Psoas muscle (tissue), 7 donors: ENCODE measurements at regions not wholly inside any gene's neighbourhood (a gene's known extent, or its start where the extent isn't known, plus 50 kb on each side); places are given as distances from the start of the nearest gene placed in this dataset.

Experiments used
- ATAC-seq, 4 donors: fragments of 200-7000 bp; cut with Tn5 transposase; one replicate each; pipeline ENCODE4 v1.9.1; 2020; ENCODE audit warnings: moderate library complexity in 3 of 4, mild to moderate bottlenecking in 2 of 4
- DNase-seq, 2 donors: peaks; one replicate each; pipeline ENCODE4 v3.0.0-alpha.2; 2020
- H3K27ac ChIP-seq: fragments of 200-600 bp; one replicate; pipeline ENCODE4 v1.8.0; 2022
- H3K27me3 ChIP-seq, 3 donors: fragments of 200-600 bp in 1 of 3; one replicate each; pipeline versions ENCODE4 v1.6.1 to v1.8.0; 2013 to 2022; ENCODE audit warnings: low read length in 2 of 3, mild to moderate bottlenecking in 2 of 3, moderate library complexity in 1 of 3; ENCODE audit not compliant: insufficient read depth in 3 of 3
- H3K36me3 ChIP-seq, 2 donors: fragments of 200-600 bp in 1 of 2; one replicate each; pipeline versions ENCODE4 v1.6.1 to v1.8.0; 2013 to 2022; ENCODE audit warnings: low read depth in 1 of 2, mild to moderate bottlenecking in 1 of 2, moderate library complexity in 1 of 2; ENCODE audit not compliant: insufficient read depth in 1 of 2
- H3K4me1 ChIP-seq: fragments of 200-600 bp; one replicate; pipeline ENCODE4 v1.8.0; 2022
- H3K4me3 ChIP-seq: fragments of 200-600 bp; one replicate; pipeline ENCODE4 v1.8.0; 2022; ENCODE audit warnings: mild to moderate bottlenecking
- H3K9me3 ChIP-seq: fragments of 200-600 bp; one replicate; pipeline ENCODE4 v1.8.0; 2022
- CTCF ChIP-seq: fragments of 200-600 bp; IDR thresholded peaks from one replicate; pipeline ENCODE4 v1.8.0; 2022; ENCODE audit warnings: antibody characterized with exemption
- WGBS, 3 donors: extraction: QIAGEN DNeasy Blood & Tissue Kit; methylation state at CpG; one replicate each; pipeline versions ENCODE4 v1.1.6 to v1.1.7; 2013; 5-methylcytosine and 5-hydroxymethylcytosine counted together
- intact Hi-C, 2 donors: fragments of 100-400 bp; cut with DNase I; formaldehyde crosslinking; loops; one replicate each; pipeline versions ENCODE4 v1.11.0 to v1.14.2; 2022
- donor health status: healthy with polysubstance abuse.
- donor health status: DM: no; HTN: no; CAD: no; lungs with moderate emphysema.
- donor health status: Bipolar disorder and iron deficiency.
- donor health status: healthy.
- donor health status: DM: yes; HTN: yes; CAD: no.
- donor health status: DM: no; HTN: no; CAD: no.
- donor health status: DM: yes; HTN: yes; CAD: no.

- TF ChIP-seq CTCF = no peak
- ATAC-seq (no peak), DNase-seq (no peak)
- no peak overlapping the region for H3K4me3 ChIP-seq
- intact Hi-C loops = no loop called here
- WGBS, 3 donors = 80 to 87% (median 83%) methylated on average over 5 of the region's 5 CpGs
- H3K4me1 ChIP-seq = no peaks in the 10 kb centered on the region
- H3K27me3 ChIP-seq = no peaks in the 10 kb centered on the region
- no peaks in the 10 kb centered on the region for H3K36me3 ChIP-seq
- no peaks in the 10 kb centered on the region for H3K9me3 ChIP-seq
- H3K27ac ChIP-seq = no peak overlapping the region
Observed at GRCh38 chr5:175388531-175388930, 55.5 kb downstream of the DRD1 start.

- no peak for ATAC-seq
- Histone ChIP-seq H3K36me3 (no peaks in the 10 kb centered on the region), H3K9me3 (no peaks in the 10 kb centered on the region), H3K27ac (no peak overlapping the region), H3K4me3 (no peak overlapping the region), H3K4me1 (no peaks in the 10 kb centered on the region), H3K27me3 (no peaks in the 10 kb centered on the region)
- DNase-seq = no peak
- no peak for TF ChIP-seq CTCF
- 61 to 77% (median 66%) methylated on average over 2 of the region's 2 CpGs for WGBS, 3 donors
- intact Hi-C loops = no loop called here
Observed at GRCh38 chr5:175387144-175387543, 56.8 kb downstream of the DRD1 start.

GRCh38 chr5:175386526-175386925 is 57.5 kb downstream of the DRD1 start:
- no peak for TF ChIP-seq CTCF
- intact Hi-C loops = no loop called here
- no peak for DNase-seq
- H3K4me3 ChIP-seq = no peak overlapping the region
- H3K36me3 ChIP-seq = no peaks in the 10 kb centered on the region
- 84 to 90% (median 88%) methylated on average over 2 of the region's 2 CpGs for WGBS, 3 donors
- no peaks in the 10 kb centered on the region for H3K9me3 ChIP-seq
- H3K27ac ChIP-seq = no peak overlapping the region
- no peak for ATAC-seq
- no peaks in the 10 kb centered on the region for H3K4me1 ChIP-seq
- H3K27me3 ChIP-seq = no peaks in the 10 kb centered on the region

- Histone ChIP-seq H3K36me3 (no peaks in the 10 kb centered on the region), H3K27me3 (no peaks in the 10 kb centered on the region), H3K9me3 (no peaks in the 10 kb centered on the region), H3K4me1 (no peaks in the 10 kb centered on the region), H3K4me3 (no peak overlapping the region), H3K27ac (no peak overlapping the region)
- WGBS, 3 donors = 47 to 51% (median 51%) methylated on average over 9 of the region's 9 CpGs
- intact Hi-C loops = no loop called here
- no peak for DNase-seq
- no peak for TF ChIP-seq CTCF
- ATAC-seq = no peak
Observed at GRCh38 chr5:175385691-175386362, 58.2 kb downstream of the DRD1 start.
